GM21528 (cell line): ENCODE measurements at regions not wholly inside any gene's neighbourhood (a gene's known extent, or its start where the extent isn't known, plus 50 kb on each side); places are given as distances from the start of the nearest gene placed in this dataset.
"Not testable (repeated sequence)": the region's sequence is repeated elsewhere in the genome, so short reads cannot be mapped to it uniquely, and the experiment has no call there.

ENCODE experiments used
- ATAC-seq: cut with Tn5 transposase; IDR thresholded peaks from one replicate; pipeline ENCODE4 v1.9.1; 2021; ENCODE audit warnings: mild to moderate bottlenecking, moderate library complexity; ENCODE audit not compliant: unreplicated experiment, low FRiP score

DNA sequence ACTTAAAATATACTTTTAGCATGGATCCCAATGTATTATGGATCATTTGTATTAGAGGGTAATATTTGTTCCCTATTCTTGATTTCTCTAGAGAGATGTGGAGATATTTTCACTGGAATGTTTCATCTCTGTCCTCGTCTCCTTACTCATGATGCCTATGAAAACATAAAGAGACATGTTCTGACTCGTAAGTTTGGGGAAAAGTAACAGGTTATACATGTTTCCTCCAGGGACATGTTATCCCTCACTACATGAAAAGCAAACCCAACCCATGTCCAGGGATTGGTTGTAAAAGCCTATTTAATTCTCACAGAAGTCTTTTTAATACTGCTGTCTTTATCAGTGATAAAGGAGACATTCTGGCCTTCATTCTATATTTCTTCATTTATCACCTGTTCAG is 621.4 kb downstream of the GABRG1 start:
- no peak for ATAC-seq

DNA sequence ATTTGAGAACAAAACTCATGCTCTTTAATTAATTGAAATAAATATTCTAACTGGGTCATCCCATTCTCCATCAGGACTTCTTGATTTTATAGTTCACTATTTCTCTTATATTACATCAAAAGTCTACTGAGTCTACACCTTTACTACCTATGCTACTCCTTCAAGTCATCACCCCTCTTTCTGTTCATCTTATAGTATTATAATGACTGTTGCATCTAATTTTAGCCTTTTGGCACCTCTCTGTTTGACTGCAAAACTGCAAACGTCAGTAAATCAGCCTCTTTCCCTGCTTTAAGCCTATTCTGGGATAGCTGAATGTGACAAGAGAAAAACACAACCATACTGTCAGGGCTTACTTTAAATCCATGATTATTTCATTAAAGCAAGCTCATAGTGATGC is 639.1 kb downstream of the GABRG1 start:
- no peak for ATAC-seq

DNA sequence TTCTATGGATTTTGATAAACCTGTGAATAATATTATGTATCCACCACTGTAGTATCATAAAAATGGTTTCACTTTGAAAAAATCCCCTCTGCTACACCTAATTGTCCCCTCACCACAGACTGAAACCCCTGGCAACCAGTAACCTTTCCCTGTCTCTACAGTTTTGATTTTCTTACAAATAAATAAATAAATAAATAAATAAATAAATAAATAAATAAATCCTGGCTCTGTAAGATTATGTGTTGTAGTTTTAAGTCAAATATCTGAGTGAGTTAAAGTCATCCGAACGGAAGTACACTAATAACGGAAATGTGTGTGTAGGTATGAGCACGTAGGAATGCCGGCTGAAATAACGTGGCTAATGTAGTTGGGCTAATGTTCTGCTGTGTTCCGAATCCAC is 641.5 kb downstream of the GABRG1 start:
- no peak for ATAC-seq

DNA sequence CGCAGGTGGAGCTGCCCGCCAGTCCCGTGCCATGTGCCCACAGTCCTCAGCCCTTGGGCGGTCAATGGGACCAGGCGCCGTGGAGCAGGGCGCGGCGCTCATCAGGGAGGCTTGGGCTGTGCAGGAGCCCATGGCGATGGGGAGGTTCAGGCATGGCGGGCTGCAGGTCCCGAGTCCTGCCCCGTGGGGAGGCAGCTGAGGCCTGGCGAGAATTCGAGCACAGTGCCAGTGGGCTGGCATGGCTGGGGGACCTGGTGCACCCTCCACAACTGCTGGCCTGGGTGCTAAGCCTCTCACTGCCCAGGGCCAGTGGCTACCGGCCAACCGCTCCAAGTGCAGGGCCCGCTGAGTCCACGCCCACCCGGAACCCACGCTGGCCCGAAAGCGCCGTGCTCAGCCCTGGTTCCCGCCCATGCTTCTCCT is 646.5 kb downstream of the GABRG1 start:
- no peak for ATAC-seq

DNA sequence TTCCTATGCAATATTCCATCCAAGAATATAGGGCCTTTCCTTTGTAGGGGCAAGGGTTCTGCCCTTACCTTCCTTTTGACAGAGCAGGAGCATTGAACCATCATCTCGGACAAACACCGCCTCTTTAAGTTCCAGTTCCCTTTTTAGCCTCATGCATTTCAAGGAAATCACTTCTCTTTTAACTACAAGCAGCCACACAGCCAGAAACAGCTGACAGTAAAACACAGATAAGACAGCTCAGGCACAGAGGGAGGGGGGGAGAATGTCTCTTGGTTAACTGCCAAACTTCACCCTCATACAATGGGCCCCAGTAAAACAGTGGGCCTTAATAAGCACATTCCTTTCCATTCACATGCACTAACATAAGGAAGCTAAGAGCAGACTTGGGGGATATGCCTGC is 648.3 kb downstream of the GABRG1 start:
- ATAC-seq, result no peak

DNA sequence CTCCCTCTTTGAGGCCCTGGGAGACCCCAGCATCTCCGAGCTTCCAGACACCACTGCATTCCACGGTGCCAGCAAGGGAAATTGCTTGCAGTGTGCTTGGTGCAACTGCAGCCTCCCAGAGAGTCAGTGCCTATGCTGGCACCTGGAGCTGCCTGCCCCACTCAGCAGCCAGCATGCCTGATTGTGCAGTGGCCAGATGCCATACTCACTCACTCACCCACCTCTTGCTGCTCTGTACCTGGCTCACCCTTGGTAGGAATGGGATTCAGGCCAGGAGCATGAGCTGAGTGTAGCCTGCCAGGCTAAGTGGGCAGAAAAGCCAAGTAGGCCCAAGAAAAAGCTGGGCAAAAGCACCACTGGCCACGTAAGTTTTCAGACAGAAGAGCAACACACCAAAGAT is 651.4 kb downstream of the GABRG1 start:
- ATAC-seq, result no peak

DNA sequence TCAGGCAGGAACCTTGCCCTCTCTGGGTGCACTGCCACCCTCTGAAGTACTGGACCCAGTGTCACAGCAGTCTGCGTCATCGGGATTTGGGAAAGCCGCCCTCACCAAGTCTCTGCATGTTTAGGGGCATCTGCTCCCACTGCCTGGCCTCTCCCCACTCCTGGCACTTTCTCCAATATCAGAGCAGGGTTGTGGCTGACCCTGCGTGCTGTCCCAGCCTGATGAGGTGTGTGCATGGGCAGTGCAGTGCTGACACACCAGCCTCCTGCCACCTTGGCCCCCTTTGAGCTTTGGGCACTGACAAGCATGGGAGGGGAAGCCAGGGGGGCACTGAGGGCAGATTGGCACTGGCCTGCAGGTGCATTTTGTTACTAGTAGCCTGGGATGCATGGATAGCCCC is 652.5 kb downstream of the GABRG1 start:
- no peak for ATAC-seq

DNA sequence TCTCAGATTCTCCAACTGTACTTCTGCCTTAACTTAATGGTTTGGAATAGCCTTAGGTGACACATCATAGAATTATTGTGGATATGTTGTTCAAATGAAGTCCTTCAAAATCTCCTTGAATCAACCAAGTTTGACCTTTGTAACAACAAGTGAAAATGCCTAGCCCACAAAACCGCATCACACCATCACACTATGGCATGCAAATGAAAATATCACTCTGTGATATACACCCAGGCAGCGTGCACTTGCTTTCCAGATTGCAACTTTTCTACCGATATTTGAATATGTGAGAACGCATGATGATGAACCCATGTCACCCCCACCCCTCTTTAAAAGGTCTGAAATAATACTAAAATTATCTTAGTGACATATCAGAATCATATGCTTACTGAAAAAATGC is 656.7 kb downstream of the GABRG1 start:
- ATAC-seq, result no peak

DNA sequence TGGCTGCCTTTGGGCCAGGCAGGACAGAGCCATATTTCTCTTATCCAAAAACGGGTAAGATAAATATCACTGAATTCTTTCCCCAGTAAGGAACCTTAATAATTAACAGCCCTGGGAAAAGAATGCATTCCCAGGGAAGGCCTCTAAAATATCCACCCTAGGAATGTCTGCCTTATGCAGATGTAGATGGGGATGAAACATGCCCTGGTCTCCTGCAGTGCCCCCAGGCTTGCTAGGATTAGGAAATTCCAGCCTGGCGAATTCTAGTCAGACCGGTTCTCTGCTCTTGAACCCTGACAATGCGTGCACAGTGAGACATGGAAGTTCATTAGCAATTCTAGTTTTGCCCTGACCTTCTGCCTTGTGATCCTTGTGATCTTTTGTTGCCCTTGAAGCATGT is 663.7 kb downstream of the GABRG1 start:
- not testable (repeated sequence) for ATAC-seq

DNA sequence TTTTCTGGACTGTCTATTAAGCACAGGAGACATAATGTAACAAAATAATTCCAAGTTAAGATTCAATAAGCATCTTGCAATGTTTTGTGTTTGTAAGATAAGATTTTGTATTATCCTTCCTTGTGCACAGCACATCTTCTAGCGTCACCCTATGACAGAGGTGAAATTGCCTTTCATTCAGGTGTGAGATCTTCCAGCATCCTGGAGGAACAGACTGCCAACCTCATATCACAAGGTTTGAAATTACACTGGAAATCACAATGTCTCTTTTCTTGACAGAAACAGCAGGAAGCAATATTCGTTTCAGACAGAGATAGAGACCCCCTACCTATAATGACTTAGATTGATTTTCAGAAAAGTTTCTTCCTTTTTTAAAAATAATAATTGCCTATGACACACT is 668.6 kb downstream of the GABRG1 start:
- ATAC-seq, result no peak

DNA sequence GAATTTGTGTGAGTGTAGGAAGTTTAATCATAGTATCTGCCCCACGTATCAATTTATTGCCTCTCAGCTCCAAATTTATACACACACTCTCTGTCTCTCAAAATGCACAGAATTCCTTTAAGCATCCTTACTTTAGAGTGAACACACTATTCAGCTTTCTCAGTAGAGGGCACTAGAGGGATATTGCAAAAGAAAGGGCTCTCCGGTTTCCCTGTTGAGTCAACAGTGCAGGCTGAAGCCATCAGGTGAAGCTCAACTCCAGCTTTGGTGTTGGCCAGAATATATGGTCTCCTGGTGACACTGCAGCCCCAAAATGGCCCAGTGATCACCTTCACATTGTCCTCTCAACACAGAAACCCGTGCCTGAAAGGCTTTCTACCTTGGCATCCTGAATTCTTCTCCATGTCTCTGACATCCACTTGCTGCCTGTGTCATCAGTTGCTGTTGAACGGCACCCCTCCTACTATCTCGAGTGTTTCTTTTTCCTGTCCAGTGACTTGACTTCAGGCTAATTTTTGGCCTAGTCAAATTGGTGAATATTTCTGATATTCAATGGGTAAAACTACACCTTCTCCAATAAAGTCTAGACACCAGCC is 670.5 kb downstream of the GABRG1 start:
- no peak for ATAC-seq

DNA sequence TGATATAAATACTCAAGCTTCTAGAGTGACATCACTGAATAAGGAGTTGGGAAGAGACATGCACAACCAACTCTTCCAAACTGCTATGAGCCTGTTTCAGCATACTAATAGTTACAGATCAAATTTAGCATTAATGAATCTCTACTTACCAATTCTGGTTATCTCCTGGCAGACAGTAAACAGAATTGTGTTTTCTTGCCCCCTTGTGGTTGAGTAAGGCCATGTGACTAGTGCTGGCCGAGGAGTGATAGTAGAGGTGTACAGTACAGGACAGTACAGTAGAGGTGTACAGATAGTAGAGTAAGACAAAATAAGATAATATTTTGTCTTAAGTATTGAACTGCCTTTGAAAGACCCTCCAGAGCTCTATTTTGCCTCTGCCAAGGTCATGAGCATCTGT is 681.4 kb downstream of the GABRG1 start:
- no peak for ATAC-seq

DNA sequence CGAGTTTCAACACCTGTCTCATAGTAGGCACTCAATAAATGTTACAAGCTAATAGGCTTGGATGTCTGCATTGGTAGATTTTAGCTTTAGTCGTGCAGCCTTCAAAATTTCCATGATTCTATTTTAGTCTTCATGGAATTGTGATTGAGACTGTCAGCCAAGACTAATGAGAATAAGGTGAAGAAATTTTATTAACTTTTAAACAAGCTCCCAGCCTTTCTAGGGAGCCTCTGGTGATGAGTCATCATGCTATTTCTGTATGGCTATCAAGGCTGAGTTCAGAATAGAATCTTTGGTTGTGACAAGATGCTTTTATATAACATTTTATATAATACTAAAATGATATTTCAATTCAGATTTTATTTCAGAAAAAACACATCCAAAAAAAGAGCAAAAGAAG is 685.8 kb downstream of the GABRG1 start:
- ATAC-seq, result no peak

DNA sequence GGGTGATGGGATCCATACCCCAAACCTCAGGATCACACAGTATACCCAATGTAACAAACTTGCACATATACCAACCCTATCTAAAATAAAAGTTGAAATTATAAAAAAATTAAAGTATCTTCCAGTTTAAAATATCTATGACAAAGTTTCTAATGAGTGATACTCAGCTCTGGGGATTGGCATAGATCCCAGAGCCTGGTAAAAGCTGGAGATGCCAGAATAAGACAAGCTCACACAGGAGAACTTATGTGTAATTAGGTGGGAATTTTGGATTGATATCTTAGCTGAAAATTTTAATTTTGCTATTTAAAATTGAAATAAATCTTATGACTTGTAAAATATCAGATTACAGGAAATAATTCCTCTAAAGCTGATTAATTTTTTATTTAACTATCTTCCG is 686.5 kb downstream of the GABRG1 start:
- no peak for ATAC-seq

DNA sequence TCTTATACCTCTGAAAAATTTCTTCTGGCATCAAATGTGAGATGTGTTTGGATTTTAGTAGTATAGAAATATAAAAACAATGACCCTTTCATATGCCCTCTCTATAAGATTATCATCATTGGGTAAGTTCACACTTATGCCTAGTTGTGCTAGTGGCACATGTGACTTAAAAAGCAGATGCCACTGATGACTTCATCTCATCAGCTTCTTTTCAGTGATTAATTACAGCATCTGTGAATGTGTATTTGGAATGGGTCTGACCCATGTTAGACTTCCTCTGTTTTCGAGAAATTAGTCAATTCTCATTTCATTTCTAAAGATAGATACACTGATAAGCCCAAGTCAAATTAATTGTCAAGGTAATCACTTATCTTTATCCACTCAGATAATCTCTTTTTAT is 698.7 kb downstream of the GABRG1 start:
- ATAC-seq, result no peak

DNA sequence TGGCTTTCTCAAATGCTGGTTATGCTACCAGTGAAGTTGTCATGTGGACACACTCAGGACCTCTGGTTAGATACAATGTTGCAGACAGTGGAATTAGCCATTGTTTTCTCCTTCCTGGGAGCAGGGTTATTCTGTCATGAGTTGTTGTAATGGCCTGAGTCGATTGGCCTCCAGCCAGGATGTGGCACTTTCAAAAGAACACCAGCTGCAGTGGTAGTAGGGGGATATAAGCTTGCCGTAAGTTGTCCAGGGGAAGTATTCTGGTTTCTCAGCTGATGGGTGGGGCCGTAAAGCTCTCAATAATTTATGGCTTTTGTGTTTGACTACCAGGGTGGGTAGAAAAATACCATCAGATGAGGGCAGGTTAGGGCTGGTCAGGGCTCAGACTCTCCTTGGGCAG is 697.5 kb upstream of the GNPDA2 start:
- ATAC-seq, result no peak

DNA sequence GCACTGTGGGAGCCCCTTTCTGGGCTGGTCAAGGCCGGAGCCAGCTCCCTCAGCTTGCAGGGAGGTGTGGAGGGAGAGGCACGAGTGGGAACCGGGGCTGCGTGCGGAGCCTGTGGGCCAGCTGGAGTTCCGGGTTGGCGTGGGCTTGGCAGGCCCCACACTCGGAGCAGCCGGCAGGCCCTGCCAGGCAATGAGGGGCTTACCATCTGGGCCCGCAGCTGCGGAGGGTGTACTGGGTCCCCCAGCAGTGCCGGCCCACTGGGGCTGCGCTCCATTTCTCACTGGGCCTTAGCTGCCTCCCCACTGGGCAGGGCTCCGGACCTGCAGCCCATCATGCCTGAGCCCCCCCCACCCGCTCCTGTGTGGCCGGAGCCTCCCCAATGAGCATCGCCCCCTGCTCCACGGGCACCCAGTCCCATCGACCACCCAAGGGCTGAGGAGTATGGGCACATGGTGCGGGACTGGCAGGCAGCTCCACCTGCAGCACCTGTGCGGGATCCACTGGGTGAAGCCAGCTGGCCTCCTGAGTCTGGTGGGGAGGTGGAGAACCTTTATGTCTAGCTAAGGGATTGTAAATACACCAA is 693.8 kb upstream of the GNPDA2 start:
- ATAC-seq, result not testable (repeated sequence)

DNA sequence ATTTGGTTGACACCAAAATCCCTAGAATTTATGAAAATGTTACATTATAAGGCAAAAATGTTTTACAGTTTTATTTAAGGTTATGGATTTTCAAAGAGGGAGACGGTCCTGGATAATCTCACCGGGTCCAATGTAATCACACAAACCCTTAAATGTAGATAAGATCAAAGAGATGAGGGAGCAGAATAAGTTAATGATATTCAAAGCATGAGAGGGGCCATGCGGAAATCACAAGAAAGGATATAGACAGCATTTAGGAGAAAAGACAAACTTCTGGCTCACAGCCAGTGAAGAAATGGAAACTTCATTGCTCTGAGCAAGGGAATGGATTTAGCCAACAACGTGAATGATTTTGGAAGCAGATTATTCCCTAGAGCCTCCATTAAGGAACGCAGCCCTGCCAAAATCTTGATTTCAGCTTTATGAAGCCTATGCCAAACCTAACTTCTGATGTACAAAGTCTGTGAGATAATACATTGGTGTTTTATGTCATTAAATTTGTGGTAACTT is 684.4 kb upstream of the GNPDA2 start:
- ATAC-seq, result no peak

DNA sequence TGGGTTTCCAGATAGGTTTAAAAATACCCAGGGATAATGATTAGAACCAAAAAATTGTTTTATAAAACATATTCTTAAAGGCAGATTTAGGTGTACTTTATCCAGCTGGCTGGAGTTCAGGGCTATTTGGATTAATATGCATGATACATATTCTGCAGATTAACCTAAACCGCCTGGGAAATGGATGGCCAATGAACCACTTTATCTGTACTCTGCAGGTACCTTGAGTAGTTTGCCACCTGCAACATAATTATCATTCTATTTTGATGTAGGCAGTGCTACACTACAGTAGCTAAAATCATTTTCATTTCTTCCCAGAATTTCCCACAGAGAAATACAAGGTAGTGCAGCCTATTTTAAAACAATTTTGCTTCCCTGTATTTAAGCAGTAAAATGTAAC is 683.2 kb upstream of the GNPDA2 start:
- ATAC-seq, result no peak

DNA sequence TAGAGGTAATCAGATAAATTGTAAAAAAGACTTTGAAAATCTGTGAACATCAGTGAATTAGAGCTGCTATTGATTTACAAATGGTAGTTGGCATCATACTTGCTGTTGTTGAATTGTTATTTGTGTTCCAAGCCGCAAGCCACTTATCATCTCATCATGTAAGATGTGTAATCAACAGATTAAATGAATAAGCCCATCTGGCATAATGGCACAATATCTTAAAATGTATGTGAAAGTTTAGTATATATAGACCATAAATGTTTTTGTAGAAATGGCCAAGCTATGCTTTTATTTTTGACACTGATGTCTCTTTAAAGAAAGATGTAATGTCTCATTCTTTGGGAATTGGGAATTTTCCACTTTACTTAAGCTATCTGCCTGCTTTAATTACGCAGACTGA is 682.6 kb upstream of the GNPDA2 start:
- ATAC-seq, result no peak

DNA sequence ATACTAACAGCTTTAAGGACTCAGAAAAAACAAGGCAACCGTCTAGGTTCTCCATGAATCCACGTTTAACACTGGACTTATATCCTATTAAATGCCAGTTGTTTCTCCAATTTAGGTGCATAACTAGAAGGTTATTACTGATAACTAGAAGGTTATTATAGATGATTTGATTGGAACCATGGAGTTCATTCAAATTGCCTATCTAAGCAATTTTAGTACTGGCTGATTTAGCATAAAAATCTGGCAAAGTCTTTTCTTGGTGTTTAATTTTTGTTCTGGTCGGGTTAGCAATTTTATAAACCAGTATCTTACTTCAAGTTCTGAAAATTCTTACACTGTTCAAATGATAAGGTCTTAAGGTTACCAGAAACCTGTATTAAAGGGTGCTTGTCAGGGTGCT is 672.8 kb upstream of the GNPDA2 start:
- no peak for ATAC-seq

DNA sequence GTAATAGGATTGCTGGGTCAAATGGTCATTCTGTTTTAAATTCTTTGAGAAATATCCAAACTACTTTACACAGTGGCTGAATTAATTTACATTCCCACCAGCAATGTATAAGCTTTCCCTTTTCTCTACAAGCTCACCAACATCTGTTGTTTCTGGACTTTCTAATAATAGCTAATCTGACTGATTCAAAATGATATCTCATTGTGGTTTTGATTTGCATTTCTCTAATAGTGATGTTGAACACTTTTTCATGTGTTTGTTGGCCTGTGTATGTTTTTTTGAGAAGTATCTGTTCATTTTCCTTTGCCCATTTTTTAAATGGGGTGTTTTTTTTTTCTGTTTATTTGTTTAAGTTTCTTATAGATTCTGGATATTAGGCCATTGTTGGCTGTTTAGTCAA is 659.0 kb upstream of the GNPDA2 start:
- no peak for ATAC-seq

DNA sequence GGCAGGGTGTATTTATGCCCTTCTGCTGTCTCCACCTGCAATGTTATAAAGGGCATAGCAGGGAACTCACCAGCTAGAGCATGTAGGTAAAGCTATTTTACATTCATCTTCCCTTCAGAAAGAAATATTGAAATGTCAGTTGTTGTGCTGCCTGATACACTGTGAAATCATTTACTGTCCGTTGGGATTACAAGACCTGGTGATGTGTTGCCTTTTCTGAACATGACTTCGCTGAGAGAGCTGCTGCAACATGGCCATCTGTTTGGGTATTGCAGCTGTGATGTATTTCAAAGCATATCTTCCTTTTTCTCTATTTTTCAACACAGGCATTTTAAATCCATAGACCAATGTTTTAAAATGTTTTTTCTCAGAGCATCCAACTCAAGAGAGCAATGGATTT is 644.1 kb upstream of the GNPDA2 start:
- ATAC-seq, result no peak
